ENCODE measurements at regions not wholly inside any gene's neighbourhood (a gene's known extent, or its start where the extent isn't known, plus 50 kb on each side); places are given as distances from the start of the nearest gene placed in this dataset.

DNA sequence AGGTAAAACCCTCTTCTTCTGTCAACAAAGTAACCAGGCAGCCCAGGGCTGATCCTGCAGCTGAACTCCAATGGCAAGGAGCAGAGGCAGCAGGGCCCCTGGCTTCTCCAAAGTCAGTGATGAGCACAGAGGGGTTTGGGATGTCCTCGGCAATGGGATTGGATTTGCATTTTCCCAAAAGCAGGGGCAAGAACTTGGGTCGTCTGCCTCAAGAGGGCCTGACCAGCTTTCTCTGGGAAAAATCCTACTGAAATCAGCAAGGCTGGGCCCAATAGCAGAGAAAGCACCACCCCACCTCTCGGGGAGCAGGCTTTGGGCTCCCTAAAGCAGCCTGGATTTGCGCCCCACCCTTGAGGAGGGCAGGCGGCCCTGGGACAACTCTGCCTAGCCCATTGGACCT lies 210.0 kb upstream of the IGF1R start:
- no peak overlapping the region for H3K4me2 ChIP-seq (ENCODE audit: insufficient read depth, low read length)
- no peaks in the 10 kb centered on the region for H3K79me2 ChIP-seq (ENCODE audit: control insufficient read depth, insufficient read depth, low read length)
- H3K27ac ChIP-seq (ENCODE audit: insufficient read depth, low read depth, low read length): no peak overlapping the region
- no peaks in the 10 kb centered on the region for H3K27me3 ChIP-seq (ENCODE audit: control insufficient read depth in 2 of 2, insufficient read depth in 2 of 2, low read length in 2 of 2)
- DNase-seq (ENCODE audit: low read depth, low spot score) (no peak), FAIRE-seq (no peak)
- no peak overlapping the region for H3K9ac ChIP-seq (replicated peaks; ENCODE audit: extremely low read depth, insufficient read depth, low read length)
- dilution Hi-C loops (cut with MboI; ENCODE audit: extremely low pct_ligation_motif_present, low sequenced_read_pairs): no loop called here
- CTCF ChIA-PET: no interaction called here
- no peaks in the 10 kb centered on the region for H4K20me1 ChIP-seq (replicated peaks; ENCODE audit: control insufficient read depth, extremely low read depth, insufficient read depth, low read length)
- intact Hi-C loops (cut with micrococcal nuclease): no loop called here
- H3K36me3 ChIP-seq (ENCODE audit: control insufficient read depth in 2 of 2, extremely low read depth in 1 of 2, insufficient read depth in 2 of 2, low read length in 2 of 2): no peaks in the 10 kb centered on the region
- no TSS peak for BruUV-seq (replicated peaks)
- H3K4me3 ChIP-seq (replicated peaks in 1 of 3; ENCODE audit: insufficient read depth in 1 of 3, low read depth in 1 of 3, low read length in 3 of 3): no peak overlapping the region
- no peak for TF ChIP-seq POLR2AphosphoS5 (IDR thresholded peaks at IDR 0.05; ENCODE audit: insufficient read depth, low read depth, low read length)
- no peak for TF ChIP-seq POLR2A (IDR thresholded peaks at IDR 0.05; ENCODE audit: low read depth, low read length)
- TF ChIP-seq GATA2 (IDR thresholded peaks at IDR 0.05; ENCODE audit: insufficient read depth, insufficient read length, low read depth, low read length): no peak
- TF ChIP-seq, protein P1, sequence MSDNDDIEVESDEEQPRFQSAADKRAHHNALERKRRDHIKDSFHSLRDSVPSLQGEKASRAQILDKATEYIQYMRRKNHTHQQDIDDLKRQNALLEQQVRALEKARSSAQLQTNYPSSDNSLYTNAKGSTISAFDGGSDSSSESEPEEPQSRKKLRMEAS (IDR thresholded peaks at IDR 0.05; ENCODE audit: insufficient read depth, insufficient read length): no peak
- TF ChIP-seq JUN (IDR thresholded peaks at IDR 0.05; ENCODE audit: borderline replicate concordance, insufficient read depth, insufficient read length, low read depth): no peak
- no peak for TF ChIP-seq EZH2 (IDR thresholded peaks at IDR 0.05; ENCODE audit: borderline replicate concordance, low read depth, low read length, severe bottlenecking)
- TF ChIP-seq, protein P2, sequence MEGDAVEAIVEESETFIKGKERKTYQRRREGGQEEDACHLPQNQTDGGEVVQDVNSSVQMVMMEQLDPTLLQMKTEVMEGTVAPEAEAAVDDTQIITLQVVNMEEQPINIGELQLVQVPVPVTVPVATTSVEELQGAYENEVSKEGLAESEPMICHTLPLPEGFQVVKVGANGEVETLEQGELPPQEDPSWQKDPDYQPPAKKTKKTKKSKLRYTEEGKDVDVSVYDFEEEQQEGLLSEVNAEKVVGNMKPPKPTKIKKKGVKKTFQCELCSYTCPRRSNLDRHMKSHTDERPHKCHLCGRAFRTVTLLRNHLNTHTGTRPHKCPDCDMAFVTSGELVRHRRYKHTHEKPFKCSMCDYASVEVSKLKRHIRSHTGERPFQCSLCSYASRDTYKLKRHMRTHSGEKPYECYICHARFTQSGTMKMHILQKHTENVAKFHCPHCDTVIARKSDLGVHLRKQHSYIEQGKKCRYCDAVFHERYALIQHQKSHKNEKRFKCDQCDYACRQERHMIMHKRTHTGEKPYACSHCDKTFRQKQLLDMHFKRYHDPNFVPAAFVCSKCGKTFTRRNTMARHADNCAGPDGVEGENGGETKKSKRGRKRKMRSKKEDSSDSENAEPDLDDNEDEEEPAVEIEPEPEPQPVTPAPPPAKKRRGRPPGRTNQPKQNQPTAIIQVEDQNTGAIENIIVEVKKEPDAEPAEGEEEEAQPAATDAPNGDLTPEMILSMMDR (IDR thresholded peaks at IDR 0.05; ENCODE audit: extremely low read depth in 1 of 2, insufficient read depth in 1 of 2, low read depth in 1 of 2, low read length in 2 of 2): no peak
- TF ChIP-seq MYC (IDR thresholded peaks at IDR 0.05; ENCODE audit: low read depth, low read length): no peak
- no peak for TF ChIP-seq FOS (IDR thresholded peaks at IDR 0.05; ENCODE audit: borderline replicate concordance, insufficient read depth, low read length)
- H3K9me1 ChIP-seq (replicated peaks; ENCODE audit: control insufficient read depth, extremely low read depth, insufficient read depth, low read length): no peaks in the 10 kb centered on the region
- no peaks in the 10 kb centered on the region for H3K9me3 ChIP-seq (replicated peaks; ENCODE audit: control insufficient read depth, insufficient read depth, low read length)
- H3K4me1 ChIP-seq (ENCODE audit: control insufficient read depth, extremely low read depth, insufficient read depth, low read length): no peaks in the 10 kb centered on the region
- no peak overlapping the region for H2AFZ ChIP-seq (ENCODE audit: low read depth, low read length)
- POLR2A ChIA-PET: no interaction called here
